ENCODE measurements at regions not wholly inside any gene's neighbourhood (a gene's known extent, or its start where the extent isn't known, plus 50 kb on each side); places are given as distances from the start of the nearest gene placed in this dataset.

- H3K27ac Mint-ChIP-seq, result no peak overlapping the region
- no peaks in the 10 kb centered on the region for H3K36me3 Mint-ChIP-seq (ENCODE audit: low read depth)
- peaks cover 2% of the 10 kb centered on the region for H3K9me3 Mint-ChIP-seq
- H3K4me3 Mint-ChIP-seq, result no peak overlapping the region
- ATAC-seq (replicated peaks), result no peak
- no peaks in the 10 kb centered on the region for H3K4me1 Mint-ChIP-seq
- H3K27me3 Mint-ChIP-seq, result no peaks in the 10 kb centered on the region
Measured at GRCh38 chr4:119873132-119873531, 193.5 kb downstream of the MAD2L1 start.

- no peak for ATAC-seq (replicated peaks)
- Mint-ChIP-seq H3K36me3 (ENCODE audit: low read depth) (no peaks in the 10 kb centered on the region), H3K4me3 (no peak overlapping the region), H3K4me1 (no peaks in the 10 kb centered on the region), H3K27ac (no peak overlapping the region), H3K27me3 (no peaks in the 10 kb centered on the region), H3K9me3 (peaks cover 3% of the 10 kb centered on the region)
Measured at GRCh38 chr4:119872371-119873016, 194.2 kb downstream of the MAD2L1 start.

- no peaks in the 10 kb centered on the region for H3K4me1 Mint-ChIP-seq
- no peak overlapping the region for H3K4me3 Mint-ChIP-seq
- no peak overlapping the region for H3K27ac Mint-ChIP-seq
- no peaks in the 10 kb centered on the region for H3K27me3 Mint-ChIP-seq
- no peaks in the 10 kb centered on the region for H3K36me3 Mint-ChIP-seq (ENCODE audit: low read depth)
- H3K9me3 Mint-ChIP-seq, result peaks cover 3% of the 10 kb centered on the region
- ATAC-seq (replicated peaks), result no peak
Measured at GRCh38 chr4:119870856-119871255, 195.8 kb downstream of the MAD2L1 start.

GRCh38 chr4:119865789-119866188, 200.9 kb downstream of the MAD2L1 start:
- H3K27me3 Mint-ChIP-seq, result no peaks in the 10 kb centered on the region
- no peak overlapping the region for H3K4me3 Mint-ChIP-seq
- H3K27ac Mint-ChIP-seq, result no peak overlapping the region
- peaks cover 3% of the 10 kb centered on the region for H3K9me3 Mint-ChIP-seq
- no peak for ATAC-seq (replicated peaks)
- no peaks in the 10 kb centered on the region for H3K36me3 Mint-ChIP-seq (ENCODE audit: low read depth)
- no peaks in the 10 kb centered on the region for H3K4me1 Mint-ChIP-seq

GRCh38 chr4:119865389-119865788, 201.3 kb downstream of the MAD2L1 start:
- ATAC-seq (replicated peaks), result no peak
- H3K4me1 Mint-ChIP-seq, result no peaks in the 10 kb centered on the region
- no peak overlapping the region for H3K4me3 Mint-ChIP-seq
- H3K27me3 Mint-ChIP-seq, result no peaks in the 10 kb centered on the region
- no peaks in the 10 kb centered on the region for H3K36me3 Mint-ChIP-seq (ENCODE audit: low read depth)
- H3K9me3 Mint-ChIP-seq, result peaks cover 3% of the 10 kb centered on the region
- no peak overlapping the region for H3K27ac Mint-ChIP-seq

GRCh38 chr4:119861731-119862130, 204.9 kb downstream of the MAD2L1 start:
- Mint-ChIP-seq H3K4me1 (no peaks in the 10 kb centered on the region), H3K27ac (no peak overlapping the region), H3K27me3 (no peaks in the 10 kb centered on the region), H3K4me3 (no peak overlapping the region), H3K9me3 (no peaks in the 10 kb centered on the region), H3K36me3 (ENCODE audit: low read depth) (no peaks in the 10 kb centered on the region)
- no peak for ATAC-seq (replicated peaks)

GRCh38 chr4:119858176-119858575, 208.5 kb downstream of the MAD2L1 start:
- Mint-ChIP-seq H3K27ac (no peak overlapping the region), H3K36me3 (ENCODE audit: low read depth) (no peaks in the 10 kb centered on the region), H3K4me1 (no peaks in the 10 kb centered on the region), H3K27me3 (no peaks in the 10 kb centered on the region), H3K9me3 (no peaks in the 10 kb centered on the region), H3K4me3 (no peak overlapping the region)
- ATAC-seq (replicated peaks), result no peak

- Mint-ChIP-seq H3K27me3 (no peaks in the 10 kb centered on the region), H3K4me3 (no peak overlapping the region), H3K4me1 (no peaks in the 10 kb centered on the region), H3K27ac (no peak overlapping the region), H3K36me3 (ENCODE audit: low read depth) (no peaks in the 10 kb centered on the region), H3K9me3 (no peaks in the 10 kb centered on the region)
- ATAC-seq (replicated peaks), result no peak
Measured at GRCh38 chr4:119854364-119854763, 212.3 kb downstream of the MAD2L1 start.

- no peak overlapping the region for H3K4me3 Mint-ChIP-seq
- H3K36me3 Mint-ChIP-seq (ENCODE audit: low read depth), result no peaks in the 10 kb centered on the region
- H3K9me3 Mint-ChIP-seq, result no peaks in the 10 kb centered on the region
Measured at GRCh38 chr4:119851649-119852048, 215.0 kb downstream of the MAD2L1 start.

GRCh38 chr4:119841361-119841760, 212.8 kb upstream of the PDE5A start:
- no peak overlapping the region for H3K27ac Mint-ChIP-seq
- H3K9me3 Mint-ChIP-seq, result peaks cover 4% of the 10 kb centered on the region
- H3K27me3 Mint-ChIP-seq, result peaks cover 3% of the 10 kb centered on the region
- H3K4me1 Mint-ChIP-seq, result no peaks in the 10 kb centered on the region
- no peak overlapping the region for H3K4me3 Mint-ChIP-seq
- ATAC-seq (replicated peaks), result peak; percentile 29
- no peaks in the 10 kb centered on the region for H3K36me3 Mint-ChIP-seq (ENCODE audit: low read depth)

More at GRCh38 chr4:119851649-119852048, 215.0 kb downstream of the MAD2L1 start:
- Mint-ChIP-seq H3K4me1 (no peaks in the 10 kb centered on the region), H3K27ac (no peak overlapping the region), H3K27me3 (no peaks in the 10 kb centered on the region)
- ATAC-seq (replicated peaks), result no peak

- no peak for ATAC-seq (replicated peaks)
- no peaks in the 10 kb centered on the region for H3K4me1 Mint-ChIP-seq
- H3K4me3 Mint-ChIP-seq, result no peak overlapping the region
- peaks cover 4% of the 10 kb centered on the region for H3K9me3 Mint-ChIP-seq
- no peaks in the 10 kb centered on the region for H3K36me3 Mint-ChIP-seq (ENCODE audit: low read depth)
- H3K27ac Mint-ChIP-seq, result no peak overlapping the region
- H3K27me3 Mint-ChIP-seq, result no peaks in the 10 kb centered on the region
Measured at GRCh38 chr4:119835613-119835910, 207.0 kb upstream of the PDE5A start.

GRCh38 chr4:119834906-119835612, 206.5 kb upstream of the PDE5A start:
- Mint-ChIP-seq H3K9me3 (peaks cover 4% of the 10 kb centered on the region), H3K4me3 (no peak overlapping the region), H3K27ac (no peak overlapping the region), H3K4me1 (no peaks in the 10 kb centered on the region), H3K27me3 (no peaks in the 10 kb centered on the region), H3K36me3 (ENCODE audit: low read depth) (no peaks in the 10 kb centered on the region)
- no peak for ATAC-seq (replicated peaks)

- Mint-ChIP-seq H3K36me3 (ENCODE audit: low read depth) (no peaks in the 10 kb centered on the region), H3K27ac (no peak overlapping the region), H3K4me3 (no peak overlapping the region), H3K27me3 (no peaks in the 10 kb centered on the region), H3K4me1 (no peaks in the 10 kb centered on the region), H3K9me3 (peaks cover 4% of the 10 kb centered on the region)
- no peak for ATAC-seq (replicated peaks)
Measured at GRCh38 chr4:119833611-119834010, 205.0 kb upstream of the PDE5A start.

- H3K4me3 Mint-ChIP-seq, result no peak overlapping the region
- no peaks in the 10 kb centered on the region for H3K27me3 Mint-ChIP-seq
- no peaks in the 10 kb centered on the region for H3K36me3 Mint-ChIP-seq (ENCODE audit: low read depth)
- H3K4me1 Mint-ChIP-seq, result no peaks in the 10 kb centered on the region
- no peak overlapping the region for H3K27ac Mint-ChIP-seq
- ATAC-seq (replicated peaks), result no peak
- H3K9me3 Mint-ChIP-seq, result peaks cover 4% of the 10 kb centered on the region
Measured at GRCh38 chr4:119832776-119833175, 204.2 kb upstream of the PDE5A start.

- Mint-ChIP-seq H3K27me3 (peaks cover 4% of the 10 kb centered on the region), H3K27ac (no peak overlapping the region), H3K36me3 (ENCODE audit: low read depth) (no peaks in the 10 kb centered on the region), H3K4me1 (no peaks in the 10 kb centered on the region), H3K9me3 (no peaks in the 10 kb centered on the region), H3K4me3 (no peak overlapping the region)
- ATAC-seq (replicated peaks), result no peak
Measured at GRCh38 chr4:119829326-119829725, 200.7 kb upstream of the PDE5A start.
